HG03442 (cell line): ENCODE measurements at regions not wholly inside any gene's neighbourhood (a gene's known extent, or its start where the extent isn't known, plus 50 kb on each side); places are given as distances from the start of the nearest gene placed in this dataset.
A peak's percentile ranks its signal among the peaks of the same experiment; 100 is the strongest.

Experiments used
- ATAC-seq: cut with Tn5 transposase; IDR thresholded peaks from one replicate; pipeline ENCODE4 v1.9.1; 2021; ENCODE audit warnings: mild to moderate bottlenecking, moderate library complexity; ENCODE audit not compliant: unreplicated experiment

DNA sequence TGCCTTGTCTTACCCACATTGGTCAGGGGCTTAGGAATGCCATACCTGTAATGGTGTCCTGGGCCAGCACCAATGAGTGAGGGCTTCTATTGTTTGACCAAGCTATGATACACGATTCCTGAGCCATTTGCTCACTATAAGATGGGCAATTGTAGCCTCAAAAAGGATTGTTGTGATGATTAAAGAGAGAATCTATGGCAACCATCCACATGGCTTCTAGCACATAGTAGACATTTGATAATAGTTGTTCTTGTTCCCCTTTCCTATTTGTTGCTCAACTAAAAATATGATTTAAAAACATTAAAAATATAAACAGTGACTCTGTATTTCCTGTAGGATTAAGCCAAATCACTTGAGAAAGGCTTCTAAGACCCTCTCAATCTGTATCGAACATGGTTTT lies 366.1 kb downstream of the PCNX1 start:
- no peak for ATAC-seq

DNA sequence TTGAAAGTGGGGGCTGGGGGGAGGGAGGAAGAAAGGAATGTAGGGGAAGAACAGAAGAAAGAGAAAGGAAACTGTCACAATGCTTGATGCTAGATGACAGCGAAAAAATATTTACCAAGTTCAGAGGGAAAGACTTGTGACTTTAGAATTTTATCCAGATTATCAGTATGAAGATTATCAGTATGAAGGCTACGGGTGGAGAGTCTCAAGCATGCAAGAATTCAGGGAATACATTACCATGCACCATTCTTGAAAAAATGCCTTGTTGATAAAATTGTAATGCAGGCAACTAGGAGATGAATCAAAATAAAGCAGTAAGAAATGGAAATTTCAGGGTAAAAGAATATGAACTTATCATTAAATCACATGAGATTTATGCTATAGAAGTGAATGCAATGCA lies 376.8 kb downstream of the PCNX1 start:
- no peak for ATAC-seq

DNA sequence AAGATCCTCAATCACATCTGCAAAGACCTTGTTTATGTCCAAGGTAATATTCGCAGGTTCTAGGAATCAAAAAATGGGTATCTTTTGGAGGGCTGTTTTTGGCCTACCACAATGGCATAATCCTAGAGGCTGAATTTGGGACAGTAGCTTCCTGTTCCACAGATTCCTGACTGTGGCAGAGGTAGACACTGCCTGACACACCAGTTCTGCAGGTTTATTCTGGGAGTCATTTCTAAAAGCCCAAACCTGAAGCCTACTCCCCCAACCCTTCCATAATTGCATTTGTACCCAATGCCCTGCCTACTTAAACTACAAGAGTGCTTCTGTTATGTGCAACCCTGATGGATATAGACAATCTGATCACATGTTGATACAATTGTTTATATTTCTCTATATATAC lies 378.9 kb downstream of the PCNX1 start:
- ATAC-seq, result no peak

- ATAC-seq, result no peak
Measured at GRCh38 chr14:71287567-71287966, 380.3 kb downstream of the PCNX1 start.

DNA sequence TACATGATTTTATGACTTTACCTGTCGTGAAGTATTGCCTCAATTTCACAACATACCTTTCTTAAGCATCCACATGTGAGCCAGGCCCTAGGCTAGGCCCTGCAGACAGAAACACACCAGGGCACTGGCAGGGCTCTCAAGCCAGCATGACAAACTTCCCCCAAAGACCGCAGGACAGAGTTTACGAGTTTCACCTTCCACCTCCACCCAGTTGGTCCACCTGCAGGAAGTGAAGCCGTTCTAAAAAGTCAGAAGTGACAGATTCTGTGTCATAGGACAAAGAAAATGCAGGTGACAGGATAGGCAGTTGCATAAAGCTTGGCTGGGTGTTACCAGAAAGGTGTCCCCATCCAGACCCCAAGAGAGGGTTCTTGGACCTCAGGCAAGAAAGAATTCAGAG lies 382.3 kb downstream of the PCNX1 start:
- peak; percentile 62 for ATAC-seq

GRCh38 chr14:71290301-71290700 lies 383.0 kb downstream of the PCNX1 start:
- no peak for ATAC-seq

GRCh38 chr14:71290960-71291466 lies 383.8 kb downstream of the PCNX1 start:
- peak; percentile 87 for ATAC-seq

- ATAC-seq, result no peak
Measured at GRCh38 chr14:71296184-71296583, 388.9 kb downstream of the PCNX1 start.

GRCh38 chr14:71300566-71301330 lies 393.5 kb downstream of the PCNX1 start:
- ATAC-seq, result no peak

DNA sequence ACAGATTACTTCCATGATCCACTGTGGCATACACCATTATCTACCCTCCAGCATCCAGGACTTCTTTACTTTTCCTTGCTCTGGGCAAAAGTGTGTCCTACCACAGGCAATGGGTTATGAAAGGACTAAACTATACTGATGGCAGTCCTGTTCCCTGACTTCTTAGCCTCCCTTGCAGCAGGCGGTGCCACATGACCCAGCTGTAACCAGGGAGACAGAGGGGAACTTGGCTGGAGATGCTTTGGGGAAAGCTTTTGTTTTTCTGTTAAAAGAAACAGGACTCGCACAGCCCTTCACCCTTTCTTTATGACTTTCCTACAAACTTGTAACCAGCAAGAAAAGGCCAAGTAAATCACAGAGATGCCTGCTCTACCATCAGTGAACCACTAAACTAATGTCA lies 394.4 kb downstream of the PCNX1 start:
- no peak for ATAC-seq

- ATAC-seq, result no peak
Measured at GRCh38 chr14:71304690-71305089, 397.4 kb downstream of the PCNX1 start.

GRCh38 chr14:71308671-71309070 lies 401.4 kb downstream of the PCNX1 start:
- ATAC-seq, result no peak

DNA sequence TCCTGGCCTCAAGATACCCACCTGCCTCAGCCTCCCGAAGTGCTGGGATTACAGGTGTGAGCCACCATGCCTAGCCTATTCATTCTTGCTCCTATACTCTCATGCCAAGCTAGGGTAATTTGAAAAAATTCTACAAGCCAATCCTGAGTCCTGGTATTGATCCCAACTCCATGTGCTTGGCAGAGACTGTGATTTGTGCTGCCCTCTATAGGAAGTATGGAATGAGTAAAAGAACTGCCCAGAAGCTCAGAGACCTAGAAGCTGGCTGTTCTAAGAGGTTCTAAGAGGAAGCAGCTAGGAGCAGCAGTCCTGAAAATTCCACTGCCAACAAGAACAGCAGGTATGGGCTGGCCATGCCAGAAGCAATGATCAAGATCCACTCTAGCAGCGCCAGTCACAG lies 402.5 kb downstream of the PCNX1 start:
- no peak for ATAC-seq

DNA sequence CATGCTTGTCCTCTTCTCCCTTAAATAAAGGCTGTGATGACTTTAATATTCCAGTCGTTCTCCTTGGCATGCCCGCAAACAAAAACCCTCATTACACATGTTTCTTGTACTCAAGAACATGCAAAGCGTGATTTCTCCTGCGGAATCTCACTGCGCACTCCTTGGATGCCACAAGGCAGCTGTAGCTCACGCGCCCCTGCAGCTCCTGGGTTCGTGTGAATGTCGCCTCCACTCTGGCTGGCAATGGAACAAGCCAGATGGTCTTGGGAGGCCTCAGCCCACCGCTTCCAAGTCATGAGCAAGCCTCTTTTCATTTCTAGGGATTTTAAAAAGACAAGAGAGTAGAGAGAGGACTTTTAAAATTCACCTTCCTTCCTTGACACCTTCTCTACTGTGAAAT lies 403.8 kb downstream of the PCNX1 start:
- ATAC-seq, result no peak

- no peak for ATAC-seq
Measured at GRCh38 chr14:71314717-71315116, 407.5 kb downstream of the PCNX1 start.

DNA sequence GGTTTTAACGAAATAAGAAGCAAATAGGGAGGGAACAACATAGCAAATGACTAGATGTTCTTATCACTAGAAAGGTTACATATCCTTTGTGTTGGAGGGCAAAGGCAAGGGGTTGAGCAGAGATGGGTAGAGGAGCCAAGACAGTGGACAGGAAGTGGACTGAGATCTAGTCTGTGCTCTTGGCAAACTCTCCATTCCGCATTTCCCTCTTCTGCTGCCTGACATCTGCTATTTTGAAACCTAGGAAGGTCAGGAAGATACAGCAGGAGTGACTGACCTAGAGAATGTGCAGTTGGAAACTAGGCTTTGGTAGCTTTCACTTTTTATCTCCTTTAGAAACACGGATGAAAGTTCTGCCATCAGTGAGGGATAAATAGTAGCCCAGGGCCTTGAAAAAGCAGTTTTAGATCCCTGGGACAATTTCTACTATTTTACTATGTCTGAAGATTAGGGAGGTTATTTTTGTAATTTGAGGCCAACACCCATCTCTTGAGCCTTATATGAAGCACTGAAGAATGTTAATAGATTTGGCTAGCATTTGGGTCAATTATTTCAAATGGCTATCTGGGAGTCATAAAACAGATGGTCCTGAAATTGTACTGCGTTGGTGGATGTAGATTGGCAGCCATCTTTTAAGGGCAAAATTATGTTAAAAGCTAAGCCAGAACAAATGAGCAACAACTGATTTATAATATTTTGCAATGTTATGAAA lies 410.3 kb downstream of the PCNX1 start:
- ATAC-seq, result no peak

GRCh38 chr14:71318097-71318459 lies 410.8 kb downstream of the PCNX1 start:
- ATAC-seq, result no peak

GRCh38 chr14:71319666-71320065 lies 412.4 kb downstream of the PCNX1 start:
- ATAC-seq, result no peak

- peak; percentile 71 for ATAC-seq
Measured at GRCh38 chr14:71320107-71320733, 413.0 kb downstream of the PCNX1 start, which contains the start of gene SIPA1L1. Gene SIPA1L1 (plus strand): TSS chr14:71320476.

DNA sequence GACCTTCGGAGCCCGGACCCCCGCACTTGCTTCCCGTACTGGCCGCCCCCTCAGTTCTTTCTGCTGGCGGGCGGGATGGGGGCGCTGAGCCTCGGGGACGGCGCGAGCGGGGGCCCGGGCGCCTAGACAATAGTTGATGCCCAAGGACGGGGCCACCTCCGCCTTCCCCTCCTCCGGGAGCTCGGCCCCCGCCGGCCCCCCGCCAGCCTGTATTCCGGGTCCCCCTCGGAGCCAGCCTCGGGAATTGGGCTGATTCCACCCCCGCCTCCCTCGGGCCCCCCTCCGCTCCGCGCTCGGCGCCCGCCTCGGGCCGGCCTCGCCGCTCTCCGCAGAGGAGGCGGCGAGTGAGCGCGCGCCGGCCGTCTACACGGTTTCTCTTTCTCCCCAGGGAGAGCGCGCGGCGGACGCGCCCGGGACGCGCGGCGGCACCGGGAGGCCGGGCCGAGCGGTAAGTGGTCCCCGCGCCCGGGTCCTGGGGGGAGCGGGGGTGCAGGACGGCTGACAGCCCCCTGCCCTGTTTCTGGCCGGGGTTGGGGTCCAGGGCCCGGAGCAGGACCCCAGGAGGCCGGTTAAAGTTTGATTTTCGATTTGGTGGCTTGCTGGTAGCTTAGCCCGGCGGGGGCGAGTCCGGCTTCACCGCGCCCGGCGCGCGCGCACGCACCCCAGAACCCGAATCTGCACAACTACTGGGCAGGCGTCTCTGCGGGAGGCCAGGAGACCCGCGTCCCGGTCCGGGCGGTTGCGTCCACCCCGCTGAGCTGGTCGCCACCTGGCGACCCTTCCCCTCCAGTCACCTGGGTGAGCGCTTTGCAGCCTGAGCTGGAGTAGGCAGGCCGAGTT lies 413.7 kb downstream of the PCNX1 start:
- peak; percentile 28 for ATAC-seq
